GM23248 (cell line): ENCODE measurements at regions not wholly inside any gene's neighbourhood (a gene's known extent, or its start where the extent isn't known, plus 50 kb on each side); places are given as distances from the start of the nearest gene placed in this dataset.

Experiments
- EZH2 ChIP-seq: fragments of 200-600 bp; sonication (generic); IDR thresholded peaks from 2 replicates; pipeline ENCODE4 v1.6.1; 2018; ENCODE audit warnings: antibody characterized with exemption, mild to moderate bottlenecking; ENCODE audit not compliant: insufficient read depth, poor library complexity, severe bottlenecking
- EZH2phosphoT487 ChIP-seq: fragments of 200-600 bp; sonication (generic); IDR thresholded peaks from 2 replicates; pipeline ENCODE4 v1.6.1; 2018; ENCODE audit warnings: antibody characterized with exemption, moderate library complexity, mild to moderate bottlenecking, low read depth; ENCODE audit not compliant: insufficient read depth

GRCh38 chr16:48836067-48836466, 226.1 kb upstream of the N4BP1 start:
- TF ChIP-seq EZH2phosphoT487 = no peak
- TF ChIP-seq EZH2 = no peak
